HG02938 (cell line): ENCODE measurements at regions not wholly inside any gene's neighbourhood (a gene's known extent, or its start where the extent isn't known, plus 50 kb on each side); places are given as distances from the start of the nearest gene placed in this dataset.
"Not testable (repeated sequence)": the region's sequence is repeated elsewhere in the genome, so short reads cannot be mapped to it uniquely, and the experiment has no call there.

Experiments used
- ATAC-seq: cut with Tn5 transposase; IDR thresholded peaks from one replicate; pipeline ENCODE4 v1.9.1; 2021; ENCODE audit warnings: mild to moderate bottlenecking, moderate library complexity; ENCODE audit not compliant: unreplicated experiment

DNA sequence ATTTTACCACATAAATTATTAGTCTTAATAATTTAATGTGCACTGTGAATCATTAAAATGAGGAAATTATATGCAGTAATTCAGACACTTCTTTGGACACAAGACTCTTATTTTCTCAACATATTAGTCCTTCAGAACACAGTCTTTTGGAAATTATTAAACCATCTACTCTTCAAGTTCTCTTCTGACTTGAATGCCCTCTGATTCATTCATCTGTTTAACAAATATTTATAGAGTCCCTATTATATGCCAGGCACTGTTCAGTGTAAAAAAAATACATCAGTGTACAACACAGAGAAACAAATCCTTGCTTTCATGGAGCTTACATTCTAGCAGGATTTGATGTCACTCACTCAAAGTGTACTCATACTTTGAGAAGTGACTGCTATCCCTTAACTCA, 163.4 kb upstream of the IL12B start:
- ATAC-seq = no peak

GRCh38 chr5:159496773-159497172, 166.5 kb upstream of the IL12B start:
- no peak for ATAC-seq

- no peak for ATAC-seq
Measured at GRCh38 chr5:159497221-159497620, 166.9 kb upstream of the IL12B start.

DNA sequence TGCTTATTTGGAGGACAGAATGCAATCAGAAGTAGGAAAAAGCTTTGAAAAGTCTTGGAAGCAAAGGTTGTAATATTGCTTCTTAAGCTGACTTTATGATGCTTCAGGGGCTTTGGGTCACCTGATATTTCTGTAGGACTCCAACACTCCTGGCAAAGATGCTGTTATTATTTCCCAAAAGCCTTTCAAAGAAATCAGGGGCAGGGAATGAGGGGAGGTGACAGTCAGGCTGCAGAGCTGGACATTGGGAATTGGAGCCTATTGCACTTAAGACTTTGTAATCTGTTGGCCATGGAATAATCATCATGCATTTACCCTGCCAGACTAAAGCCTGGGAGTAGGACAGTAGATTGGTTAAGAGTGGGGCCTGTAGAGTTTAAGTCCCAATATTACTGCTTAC, 168.3 kb upstream of the IL12B start:
- ATAC-seq = no peak

GRCh38 chr5:159502116-159502515, 171.8 kb upstream of the IL12B start:
- not testable (repeated sequence) for ATAC-seq

DNA sequence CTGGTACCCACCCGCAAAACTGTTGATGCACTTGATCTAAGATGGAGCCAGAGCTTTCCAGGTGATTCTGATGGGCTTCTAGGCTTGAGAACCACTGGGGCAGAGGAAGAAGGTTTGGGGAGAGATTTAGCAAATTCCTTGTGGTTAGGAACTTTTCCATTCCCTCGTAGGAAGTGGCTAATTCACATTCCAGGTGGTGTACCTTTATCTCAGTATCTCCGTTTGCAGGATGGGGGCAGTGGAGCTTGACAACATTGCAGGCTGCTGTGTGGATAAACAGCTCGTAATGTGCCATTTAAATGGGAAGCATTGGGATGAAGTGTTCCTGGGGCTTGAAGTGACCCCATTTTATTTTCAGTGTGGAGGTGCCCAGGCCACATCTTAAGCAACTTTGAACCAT, 172.9 kb upstream of the IL12B start:
- no peak for ATAC-seq

GRCh38 chr5:159504106-159504856, 174.0 kb upstream of the IL12B start:
- no peak for ATAC-seq

GRCh38 chr5:159504857-159505304, 174.6 kb upstream of the IL12B start:
- ATAC-seq = no peak

GRCh38 chr5:159507055-159507454, 176.8 kb upstream of the IL12B start:
- ATAC-seq = no peak

- ATAC-seq = no peak
Measured at GRCh38 chr5:159507661-159508060, 177.4 kb upstream of the IL12B start.

- no peak for ATAC-seq
Measured at GRCh38 chr5:159508344-159508743, 178.1 kb upstream of the IL12B start.

DNA sequence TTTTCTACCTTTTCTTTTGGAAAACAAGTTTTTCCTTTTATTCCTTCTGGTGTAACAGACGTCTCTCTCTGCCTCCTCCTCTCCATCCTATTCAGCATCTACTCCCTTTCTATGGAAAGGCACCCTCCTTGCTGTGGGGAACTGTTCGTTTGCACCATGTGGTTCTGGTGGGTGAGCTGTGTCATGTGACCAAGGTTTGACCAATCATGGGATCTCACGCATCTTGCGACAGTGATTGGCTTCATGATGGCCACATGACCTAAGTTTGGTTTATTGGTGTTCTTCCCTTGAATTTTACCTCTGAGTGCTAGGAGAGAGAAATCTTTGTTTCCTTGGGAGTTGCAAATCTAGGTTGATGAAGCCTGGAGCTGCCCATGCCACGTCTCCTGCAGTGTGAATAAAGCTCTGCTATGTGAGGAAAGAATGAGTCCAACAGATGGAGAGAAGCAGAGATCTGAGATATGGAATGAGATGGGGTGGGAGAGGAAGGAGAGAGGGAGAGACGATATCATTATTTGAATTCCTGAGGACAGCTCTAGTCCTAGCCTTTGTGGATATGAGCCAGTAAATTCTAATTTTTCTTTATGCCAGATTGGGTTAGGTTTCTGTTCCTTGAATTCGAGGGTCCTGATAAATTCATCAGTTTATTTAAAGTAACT, 178.8 kb upstream of the IL12B start:
- no peak for ATAC-seq

- no peak for ATAC-seq
Measured at GRCh38 chr5:159510282-159510681, 180.0 kb upstream of the IL12B start.

DNA sequence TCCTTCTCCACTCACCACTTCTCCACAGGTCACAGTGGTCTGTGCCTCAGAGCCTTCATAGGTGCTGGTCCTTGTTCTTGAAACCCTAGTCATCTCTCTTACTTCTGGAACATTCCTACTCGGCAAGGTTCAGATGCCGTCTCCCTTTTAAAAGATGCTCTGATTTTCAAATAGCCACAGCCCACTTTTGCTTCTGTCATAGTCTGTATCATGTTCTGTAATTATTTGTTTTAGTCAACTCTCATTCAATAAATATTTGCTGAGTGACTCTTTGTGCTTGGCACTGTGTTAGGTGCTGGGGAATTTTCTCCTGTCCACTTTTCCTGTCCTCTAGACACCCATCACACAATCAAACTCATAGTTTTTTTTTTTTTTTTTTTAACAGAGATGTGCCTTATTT, 181.3 kb upstream of the IL12B start:
- no peak for ATAC-seq

DNA sequence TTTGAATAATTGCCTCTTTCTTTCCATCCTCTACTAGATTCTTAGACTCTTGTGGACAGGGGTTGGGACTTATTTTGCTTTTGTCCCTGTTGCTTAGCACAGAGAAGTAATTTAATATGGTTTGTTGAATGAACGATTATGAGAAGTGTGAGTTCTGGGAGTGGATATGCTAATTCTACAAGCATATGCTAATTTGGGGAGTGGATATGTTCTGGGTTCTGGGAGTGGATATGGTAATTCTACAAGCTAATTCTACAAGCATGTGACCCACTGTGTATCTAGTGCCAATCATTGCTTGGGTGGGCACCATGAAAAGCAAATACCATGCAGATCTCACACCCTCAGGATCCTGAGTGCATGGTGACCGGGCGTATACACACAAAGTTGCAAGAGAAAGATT, 181.8 kb upstream of the IL12B start:
- no peak for ATAC-seq

DNA sequence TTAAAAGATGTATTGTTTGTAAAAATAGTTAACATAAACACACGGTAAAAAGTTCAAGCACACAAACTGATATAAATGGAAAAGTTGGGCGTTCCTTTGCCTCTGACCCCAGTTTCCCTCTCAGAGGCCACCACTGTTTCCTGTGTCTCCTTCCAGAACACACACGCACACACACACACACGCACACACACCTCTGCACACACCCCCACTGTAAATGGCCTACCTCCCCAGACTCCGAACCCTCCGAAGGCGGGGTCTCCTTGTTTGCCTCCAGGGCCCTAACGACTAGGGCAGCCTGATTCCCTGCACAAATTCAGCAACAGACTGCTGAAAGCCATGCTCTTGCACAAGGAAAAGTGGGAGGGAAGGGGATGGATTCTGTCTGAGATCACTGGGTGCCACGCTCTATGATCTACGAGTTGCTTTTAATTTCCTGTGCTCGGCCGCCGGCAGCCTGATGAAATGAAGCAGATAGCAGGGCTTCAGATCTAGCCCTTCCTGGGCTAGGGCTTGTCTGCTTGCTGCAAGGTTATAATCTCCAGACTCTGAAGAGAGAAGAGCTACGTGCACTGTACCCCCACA, 184.0 kb upstream of the IL12B start:
- no peak for ATAC-seq

- ATAC-seq = no peak
Measured at GRCh38 chr5:159515197-159515596, 184.9 kb upstream of the IL12B start.

- ATAC-seq = peak; percentile 93
Measured at GRCh38 chr5:159515909-159516415, 185.7 kb upstream of the IL12B start.

DNA sequence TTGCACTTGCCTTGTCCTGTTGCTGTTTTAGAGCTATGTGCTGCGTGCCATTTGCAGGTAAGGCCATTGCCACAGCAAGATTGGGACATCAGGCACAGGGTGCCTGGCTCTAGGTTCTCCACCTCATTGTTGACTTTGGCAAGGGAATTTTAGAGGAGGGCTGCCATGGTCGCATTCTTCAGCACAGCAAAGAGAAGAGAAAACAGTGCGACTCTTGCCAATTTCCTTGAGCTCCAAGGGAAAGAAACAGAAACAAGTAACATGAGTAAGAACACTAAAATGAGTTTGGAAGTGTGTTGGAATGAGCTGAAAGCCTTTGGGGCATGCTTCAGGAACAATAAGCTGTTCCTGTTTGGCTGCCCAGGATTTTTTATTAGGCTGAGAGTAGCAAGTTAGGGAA, 188.1 kb upstream of the IL12B start:
- no peak for ATAC-seq

- ATAC-seq = no peak
Measured at GRCh38 chr5:159519365-159519764, 189.1 kb upstream of the IL12B start.

DNA sequence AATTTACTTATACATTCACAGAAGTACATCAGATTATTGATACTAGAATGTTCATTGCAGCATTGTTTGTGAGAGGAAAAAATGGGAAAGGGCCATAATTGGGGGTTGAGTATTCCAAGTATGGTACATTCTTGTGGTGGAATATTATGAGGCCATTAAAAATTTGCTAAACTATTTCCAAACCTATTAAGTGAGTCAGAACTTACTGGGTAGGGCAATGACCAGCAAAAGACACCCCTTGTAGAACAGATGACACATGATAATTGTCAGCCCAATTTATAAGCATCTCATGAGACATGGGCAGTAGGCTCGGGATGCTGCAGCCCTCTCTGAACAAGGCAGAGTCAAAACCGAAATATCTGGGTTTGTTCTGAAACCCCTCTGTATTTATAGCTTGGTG, 192.6 kb upstream of the IL12B start:
- no peak for ATAC-seq

- ATAC-seq = not testable (repeated sequence)
Measured at GRCh38 chr5:159524279-159524678, 194.0 kb upstream of the IL12B start.
